CD4-positive, alpha-beta T cell (primary cell): ENCODE measurements at regions not wholly inside any gene's neighbourhood (a gene's known extent, or its start where the extent isn't known, plus 50 kb on each side); places are given as distances from the start of the nearest gene placed in this dataset.

ENCODE experiments used
- ATAC-seq: fragments of 200-7000 bp; cut with Tn5 transposase; one replicate; pipeline ENCODE4 v1.10.0; 2022; ENCODE audit warnings: mild to moderate bottlenecking; ENCODE audit not compliant: poor library complexity
- CTCF ChIA-PET: fragments of 350-600 bp; sonication (Branson Sonifier 250); formaldehyde crosslinking; loops from one replicate; lab custom pipeline; 2021; ENCODE audit warnings: antibody characterized with exemption, inconsistent platforms; lab: Charles Lee
- POLR2A ChIA-PET: fragments of 350-600 bp; sonication (Branson Sonifier 250); formaldehyde crosslinking; loops from one replicate; lab custom pipeline; 2021; ENCODE audit warnings: antibody characterized with exemption, inconsistent platforms; lab: Charles Lee
- DNase-seq, 14 experiments: peaks; one replicate each; pipeline ENCODE4 v3.0.0-alpha.2; 2013 to 2020; ENCODE audit warnings: mixed read lengths in 2 of 14
- H3K27ac ChIP-seq, 2 donors: one replicate each; pipeline versions ENCODE4 v1.5.1 to v1.7.0; 2013; ENCODE audit warnings: low read length in 2 of 2, low read depth in 1 of 2, mild to moderate bottlenecking in 1 of 2
- H3K27me3 ChIP-seq, 2 experiments: 1 replicate in 1 of 2; 2 replicates in 1 of 2; pipeline versions ENCODE4 v1.6.1 to v1.7.0; 2013; ENCODE audit warnings: low read length in 2 of 2, control low read depth in 1 of 2, mild to moderate bottlenecking in 1 of 2, moderate library complexity in 1 of 2; ENCODE audit not compliant: insufficient read depth in 2 of 2, control insufficient read depth in 1 of 2
- H3K36me3 ChIP-seq: one replicate; pipeline ENCODE4 v1.6.1; 2013; ENCODE audit warnings: low read length, control low read depth; ENCODE audit not compliant: insufficient read depth
- H3K4me1 ChIP-seq: one replicate; pipeline ENCODE4 v1.6.1; 2013; ENCODE audit warnings: low read length, control low read depth; ENCODE audit not compliant: insufficient read depth
- H3K4me3 ChIP-seq: one replicate; pipeline ENCODE4 v1.5.1; 2013; ENCODE audit warnings: mild to moderate bottlenecking, low read length, moderate library complexity
- H3K9me3 ChIP-seq, 2 experiments: 1 replicate in 1 of 2; 2 replicates in 1 of 2; pipeline versions ENCODE4 v1.6.1 to v1.7.0; 2013; ENCODE audit warnings: low read length in 2 of 2, mild to moderate bottlenecking in 2 of 2, control low read depth in 1 of 2, moderate library complexity in 1 of 2; ENCODE audit not compliant: control insufficient read depth in 1 of 2, insufficient read depth in 1 of 2
- H3K27ac Mint-ChIP-seq: one replicate; pipeline ENCODE4 v1.8.0; 2020; ENCODE audit warnings: mixed read lengths
- H3K27me3 Mint-ChIP-seq: one replicate; pipeline ENCODE4 v1.8.0; 2021; ENCODE audit warnings: mixed read lengths
- H3K36me3 Mint-ChIP-seq: one replicate; pipeline ENCODE4 v1.8.0; 2021; ENCODE audit warnings: low read depth, mixed read lengths
- H3K4me1 Mint-ChIP-seq: one replicate; pipeline ENCODE4 v1.8.0; 2021; ENCODE audit warnings: low read depth, mixed read lengths
- H3K4me3 Mint-ChIP-seq: one replicate; pipeline ENCODE4 v1.8.0; 2020; ENCODE audit warnings: mild to moderate bottlenecking, mixed read lengths
- H3K9me3 Mint-ChIP-seq: one replicate; pipeline ENCODE4 v1.8.0; 2020; ENCODE audit warnings: mixed read lengths
- CTCF ChIP-seq: fragments of 200-600 bp; IDR thresholded peaks from one replicate; pipeline ENCODE4 v1.8.0; 2022; ENCODE audit warnings: antibody characterized with exemption, mild to moderate bottlenecking
- intact Hi-C, 2 experiments: fragments of 100-400 bp; cut with DNase I in 1 of 2; cut with micrococcal nuclease in 1 of 2; formaldehyde crosslinking; loops; one replicate each; pipeline versions ENCODE4 v1.15.1 to v1.9.0; 2023 to 2025; cut with DNase I, micrococcal nuclease

- H3K4me1 Mint-ChIP-seq, result no peaks in the 10 kb centered on the region
- ChIA-PET CTCF (no interaction called here), POLR2A (no interaction called here)
- H3K4me1 ChIP-seq, result no peaks in the 10 kb centered on the region
- peaks cover 0 to 8% of the 10 kb centered on the region in 2 experiments for H3K9me3 ChIP-seq
- no peak overlapping the region for H3K27ac Mint-ChIP-seq
- H3K9me3 Mint-ChIP-seq, result peaks cover 7% of the 10 kb centered on the region
- DNase-seq, result no peak
- intact Hi-C loops, result no loop called here
- no peaks in the 10 kb centered on the region for H3K27me3 ChIP-seq
- no peak for ATAC-seq
- H3K36me3 Mint-ChIP-seq, result no peaks in the 10 kb centered on the region
- H3K4me3 Mint-ChIP-seq, result no peak overlapping the region
- H3K27me3 Mint-ChIP-seq, result no peaks in the 10 kb centered on the region
- no peak for TF ChIP-seq CTCF
- no peaks in the 10 kb centered on the region for H3K36me3 ChIP-seq
- H3K4me3 ChIP-seq, result no peak overlapping the region
- no peak overlapping the region for H3K27ac ChIP-seq
These were observed 259.0 kb upstream of the MYOCD start for GRCh38 chr17:12406623-12407215.

GRCh38 chr17:12407495-12408252 is 258.0 kb upstream of the MYOCD start:
- no peak overlapping the region for H3K4me3 ChIP-seq
- Mint-ChIP-seq H3K9me3 (peaks cover 8% of the 10 kb centered on the region), H3K36me3 (no peaks in the 10 kb centered on the region), H3K27ac (no peak overlapping the region), H3K4me1 (no peaks in the 10 kb centered on the region), H3K4me3 (no peak overlapping the region), H3K27me3 (no peaks in the 10 kb centered on the region)
- no peaks in the 10 kb centered on the region for H3K4me1 ChIP-seq
- intact Hi-C loops, result no loop called here
- no peak for ATAC-seq
- H3K36me3 ChIP-seq, result no peaks in the 10 kb centered on the region
- no peak overlapping the region for H3K27ac ChIP-seq
- peaks cover 0 to 8% of the 10 kb centered on the region in 2 experiments for H3K9me3 ChIP-seq
- POLR2A ChIA-PET, result no interaction called here
- DNase-seq, result no peak
- TF ChIP-seq CTCF, result no peak
- CTCF ChIA-PET, result no interaction called here
- no peaks in the 10 kb centered on the region for H3K27me3 ChIP-seq

GRCh38 chr17:12409082-12409481 is 256.6 kb upstream of the MYOCD start:
- Mint-ChIP-seq H3K27me3 (no peaks in the 10 kb centered on the region), H3K36me3 (no peaks in the 10 kb centered on the region), H3K4me3 (no peak overlapping the region), H3K9me3 (peaks cover 4% of the 10 kb centered on the region), H3K4me1 (no peaks in the 10 kb centered on the region), H3K27ac (no peak overlapping the region)
- ATAC-seq (no peak), DNase-seq (no peak)
- Histone ChIP-seq H3K4me3 (no peak overlapping the region), H3K9me3 (peaks cover 0 to 13% of the 10 kb centered on the region in 2 experiments), H3K36me3 (no peaks in the 10 kb centered on the region), H3K4me1 (no peaks in the 10 kb centered on the region), H3K27ac (no peak overlapping the region), H3K27me3 (no peaks in the 10 kb centered on the region)
- CTCF ChIA-PET, result no interaction called here
- TF ChIP-seq CTCF, result no peak
- intact Hi-C loops, result no loop called here
- POLR2A ChIA-PET, result no interaction called here
